COLO668 (cell line): ENCODE measurements at regions not wholly inside any gene's neighbourhood (a gene's known extent, or its start where the extent isn't known, plus 50 kb on each side); places are given as distances from the start of the nearest gene placed in this dataset.

Experiments
- DNase-seq: peaks from one replicate; lab custom pipeline; 2025; ENCODE audit not compliant: unreplicated experiment; lab: John Stamatoyannopoulos, UW

GRCh38 chr13:26989957-26990713, 181.5 kb downstream of the USP12 start:
- no peak for DNase-seq

GRCh38 chr13:26989261-26989956, 182.2 kb downstream of the USP12 start:
- DNase-seq, result no peak

- no peak for DNase-seq
Measured at GRCh38 chr13:26988059-26988769, 183.4 kb downstream of the USP12 start.

GRCh38 chr13:26987486-26988013, 184.1 kb downstream of the USP12 start:
- no peak for DNase-seq

- DNase-seq, result peak; percentile 89
Measured at GRCh38 chr13:26985285-26985878, 186.2 kb downstream of the USP12 start.

GRCh38 chr13:26984337-26984736, 187.3 kb downstream of the USP12 start:
- no peak for DNase-seq

GRCh38 chr13:26983543-26984320, 187.9 kb downstream of the USP12 start:
- no peak for DNase-seq

GRCh38 chr13:26980099-26981031, 191.2 kb downstream of the USP12 start:
- no peak for DNase-seq

GRCh38 chr13:26979334-26979733, 192.3 kb downstream of the USP12 start:
- DNase-seq, result no peak

GRCh38 chr13:26978081-26978860, 193.3 kb downstream of the USP12 start:
- no peak for DNase-seq

GRCh38 chr13:26977541-26977940, 194.1 kb downstream of the USP12 start:
- DNase-seq, result no peak

GRCh38 chr13:26976313-26976712, 195.3 kb downstream of the USP12 start:
- DNase-seq, result no peak

- no peak for DNase-seq
Measured at GRCh38 chr13:26973946-26974345, 197.7 kb downstream of the USP12 start.

- DNase-seq, result no peak
Measured at GRCh38 chr13:26973295-26973694, 198.3 kb downstream of the USP12 start.

GRCh38 chr13:26971990-26972887, 199.4 kb downstream of the USP12 start:
- peak; percentile 99 for DNase-seq

GRCh38 chr13:26968431-26969341, 202.9 kb downstream of the USP12 start:
- peak; percentile 85 for DNase-seq
